HCT116 (cell line): ENCODE measurements at regions not wholly inside any gene's neighbourhood (a gene's known extent, or its start where the extent isn't known, plus 50 kb on each side); places are given as distances from the start of the nearest gene placed in this dataset.

Experiments used
- ATAC-seq: fragments of 200-7000 bp; cut with Tn5 transposase; 2 replicates; pipeline ENCODE4 v1.9.1; 2020; ENCODE audit warnings: mild to moderate bottlenecking, moderate library complexity
- BruUV-seq: library from RNA; stranded (reverse); fragments of 400-500 nt; replicated peaks from 2 replicates; lab custom pipeline; 2021; lab: Mats Ljungman, UMichigan
- CTCF ChIA-PET: fragments of 300-600 bp; sonication (Branson Sonifier 250); formaldehyde crosslinking; loops from one replicate; lab custom pipeline; 2021; ENCODE audit warnings: antibody characterized with exemption; lab: Charles Lee
- POLR2A ChIA-PET: fragments of 300-600, 350-600 bp; sonication (Branson Sonifier 250); formaldehyde crosslinking; loops from one replicate; lab custom pipeline; 2021; ENCODE audit warnings: antibody characterized with exemption; lab: Charles Lee
- RAD21 ChIA-PET, 2 experiments: fragments of 300-600 bp; sonication (Branson Sonifier 250); formaldehyde crosslinking; loops; one replicate each; lab custom pipeline; 2023; ENCODE audit warnings: low total read pairs in 2 of 2; ENCODE audit not compliant: uncharacterized antibody in 2 of 2, unreplicated experiment in 2 of 2, low non-redundant PET in 1 of 2; lab: Charles Lee
- DNase-seq: peaks from one replicate; pipeline ENCODE4 v3.0.0-alpha.2; 2010; ENCODE audit warnings: low read depth, low spot score
- H2AFZ ChIP-seq: fragments of 200-600 bp; shearing (Covaris generic), sonication (generic); 2 replicates; pipeline ENCODE4 v1.6.1; 2017; ENCODE audit warnings: low read depth, mixed run types, mixed read lengths, antibody characterized with exemption, low read length; ENCODE audit not compliant: poor library complexity, severe bottlenecking
- H3K27ac ChIP-seq: 2 replicates; pipeline ENCODE4 v1.5.1; 2012; ENCODE audit warnings: low read depth, low read length
- H3K27me3 ChIP-seq: fragments of 200-600 bp; sonication (generic); 2 replicates; pipeline ENCODE4 v1.6.1; 2016; ENCODE audit warnings: mixed run types, low read length, mixed read lengths; ENCODE audit not compliant: insufficient read depth
- H3K36me3 ChIP-seq, 2 experiments: fragments of 200-500 bp in 1 of 2; fragments of 200-600 bp in 1 of 2; sonication (Bioruptor generic) in 1 of 2; sonication (generic) in 1 of 2; 2 replicates each; pipeline versions ENCODE4 v1.5.1 to v1.6.1; 2014 to 2016; ENCODE audit warnings: low read length in 2 of 2, inconsistent platforms in 1 of 2, mixed read lengths in 1 of 2, mixed run types in 1 of 2; ENCODE audit not compliant: insufficient read depth in 2 of 2, control insufficient read depth in 1 of 2
- H3K4me1 ChIP-seq, 2 experiments: fragments of 200-600 bp in 1 of 2; sonication (generic) in 1 of 2; 2 replicates each; pipeline versions ENCODE4 v1.5.1 to v1.6.1; 2012 to 2017; ENCODE audit warnings: low read length in 2 of 2, inconsistent platforms in 1 of 2, mild to moderate bottlenecking in 1 of 2, mixed read lengths in 1 of 2, mixed run types in 1 of 2, moderate library complexity in 1 of 2; ENCODE audit not compliant: insufficient read depth in 2 of 2, control insufficient read depth in 1 of 2
- H3K4me2 ChIP-seq: fragments of 200-600 bp; sonication (generic); 2 replicates; pipeline ENCODE4 v1.6.1; 2017; ENCODE audit warnings: mixed run types, low read length, mixed read lengths
- H3K4me3 ChIP-seq, 2 experiments: fragments of 200-600 bp in 1 of 2; sonication (generic) in 1 of 2; replicated peaks in 1 of 2; 2 replicates each; pipeline ENCODE4 v1.5.1; 2011 to 2016; ENCODE audit warnings: low read length in 2 of 2, control low read depth in 1 of 2, low read depth in 1 of 2, mild to moderate bottlenecking in 1 of 2, mixed read lengths in 1 of 2, mixed run types in 1 of 2
- H3K79me2 ChIP-seq: fragments of 200-600 bp; sonication (generic); 2 replicates; pipeline ENCODE4 v1.6.1; 2017; ENCODE audit warnings: mild to moderate bottlenecking, mixed run types, low read length, moderate library complexity, mixed read lengths; ENCODE audit not compliant: insufficient read depth
- H3K9ac ChIP-seq: fragments of 200-600 bp; sonication (generic); 2 replicates; pipeline ENCODE4 v1.6.1; 2016; ENCODE audit warnings: low read length, mixed read lengths
- H3K9me2 ChIP-seq: fragments of 200-600 bp; sonication (generic), shearing (Covaris generic); 2 replicates; pipeline ENCODE4 v1.6.1; 2017; ENCODE audit warnings: mixed run types, mild to moderate bottlenecking, moderate library complexity; ENCODE audit not compliant: insufficient read depth
- H3K9me3 ChIP-seq, 2 experiments: fragments of 200-500 bp in 1 of 2; fragments of 200-600 bp in 1 of 2; sonication (Bioruptor generic) in 1 of 2; sonication (generic) in 1 of 2; 2 replicates each; pipeline ENCODE4 v1.6.1; 2014 to 2017; ENCODE audit warnings: low read length in 2 of 2, mixed read lengths in 2 of 2, inconsistent platforms in 1 of 2, low read depth in 1 of 2, mild to moderate bottlenecking in 1 of 2, mixed run types in 1 of 2, moderate library complexity in 1 of 2; ENCODE audit not compliant: control insufficient read depth in 1 of 2, insufficient read depth in 1 of 2
- H4K20me1 ChIP-seq: fragments of 200-600 bp; sonication (generic), shearing (Covaris generic); 2 replicates; pipeline ENCODE4 v1.6.1; 2017; ENCODE audit warnings: mixed run types, mild to moderate bottlenecking, moderate library complexity; ENCODE audit not compliant: insufficient read depth
- CBX3 ChIP-seq: IDR thresholded peaks from 2 replicates; pipeline ENCODE4 v1.6.1; 2012; ENCODE audit warnings: low read depth
- CEBPB ChIP-seq: IDR thresholded peaks from 2 replicates; pipeline ENCODE4 v1.6.1; 2012; ENCODE audit warnings: low read depth
- EZH2 ChIP-seq: fragments of 200-600 bp; sonication (generic); IDR thresholded peaks from 2 replicates; pipeline ENCODE4 v1.6.1; 2017; ENCODE audit warnings: antibody characterized with exemption, mixed run types
- JUND ChIP-seq: IDR thresholded peaks from 2 replicates; pipeline ENCODE4 v1.6.1; 2012
- MAX ChIP-seq: IDR thresholded peaks from 2 replicates; pipeline ENCODE4 v1.6.1; 2012
- POLR2A ChIP-seq: IDR thresholded peaks from 2 replicates; pipeline ENCODE4 v1.7.0; 2011; ENCODE audit warnings: borderline replicate concordance; ENCODE audit not compliant: insufficient read depth, insufficient read length; ENCODE audit errors: extremely low read depth
- REST ChIP-seq: IDR thresholded peaks from 2 replicates; pipeline ENCODE4 v1.6.1; 2012; ENCODE audit warnings: low read depth
- SIN3A ChIP-seq: IDR thresholded peaks from 2 replicates; pipeline ENCODE4 v1.6.1; 2012; ENCODE audit warnings: low read depth
- SP1 ChIP-seq: IDR thresholded peaks from 2 replicates; pipeline ENCODE4 v1.6.1; 2012; ENCODE audit warnings: low read depth
- TCF7L2 ChIP-seq: IDR thresholded peaks from 2 replicates; pipeline ENCODE4 v1.7.0; 2011; ENCODE audit warnings: borderline replicate concordance, inconsistent platforms; ENCODE audit not compliant: insufficient read depth, insufficient read length; ENCODE audit errors: extremely low read depth
- ZFX ChIP-seq: fragments of 450-650 bp; IDR thresholded peaks from 2 replicates; pipeline ENCODE4 v1.6.1; 2017
- ZNF274 ChIP-seq: fragments of 200-500 bp; sonication (Bioruptor generic); IDR thresholded peaks from 2 replicates; pipeline ENCODE4 v1.6.1; 2014; ENCODE audit warnings: mild to moderate bottlenecking, low read depth, low read length, inconsistent platforms
- intact Hi-C: fragments of 100-400 bp; cut with micrococcal nuclease; formaldehyde crosslinking; loops from 2 replicates; pipeline ENCODE4 v1.10.0; 2022
- TF ChIP-seq, protein P1 (sequence below): IDR thresholded peaks from 2 replicates; pipeline ENCODE4 v1.6.1; 2011; ENCODE audit warnings: mild to moderate bottlenecking, low read length, moderate library complexity; ENCODE audit not compliant: insufficient replicate concordance; ENCODE audit errors: extremely low read depth
- TF ChIP-seq, protein P2 (sequence below): IDR thresholded peaks from 2 replicates; pipeline ENCODE4 v1.6.1; 2012

DNA sequence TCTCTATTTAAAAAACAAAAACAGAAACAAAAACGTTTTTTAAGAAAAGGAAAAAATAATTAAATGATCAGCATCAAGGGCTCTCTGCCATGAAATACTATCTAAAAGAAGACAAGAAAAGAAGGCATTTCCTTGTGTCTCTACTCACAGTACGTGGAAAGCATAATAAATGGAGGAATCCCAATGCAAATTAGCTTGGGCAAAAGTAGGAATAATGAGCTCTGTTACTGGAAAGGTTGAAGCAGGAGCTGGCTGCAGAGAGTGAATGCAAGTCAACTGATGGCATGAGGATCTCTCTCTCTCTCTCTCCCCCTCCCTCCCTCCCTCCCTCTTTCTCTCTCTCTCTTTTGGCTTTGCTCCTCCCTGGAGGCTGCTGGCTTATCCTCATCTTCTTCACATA, 85.9 kb downstream of the TBX3 start:
- ATAC-seq: no peak
- RAD21 ChIA-PET: no interaction called here
- Histone ChIP-seq H2AFZ (no peak overlapping the region), H3K9me2 (no peaks in the 10 kb centered on the region), H3K27ac (no peak overlapping the region), H3K9ac (no peak overlapping the region), H3K79me2 (no peaks in the 10 kb centered on the region), H3K36me3 (no peaks in the 10 kb centered on the region), H3K4me1 (no peaks in the 10 kb centered on the region), H3K4me2 (no peak overlapping the region), H3K4me3 (no peak overlapping the region), H3K27me3 (no peaks in the 10 kb centered on the region), H4K20me1 (no peaks in the 10 kb centered on the region), H3K9me3 (no peaks in the 10 kb centered on the region)
- POLR2A ChIA-PET: no interaction called here
- no TSS peak for BruUV-seq
- CTCF ChIA-PET: no interaction called here
- DNase-seq: no peak
- TF ChIP-seq ZNF274 (no peak), EZH2 (no peak), POLR2A (no peak), SIN3A (no peak), TCF7L2 (no peak), CEBPB (no peak), REST (no peak), ZFX (no peak), CBX3 (no peak), SP1 (no peak), MAX (no peak), JUND (no peak)
- TF ChIP-seq, protein P1, sequence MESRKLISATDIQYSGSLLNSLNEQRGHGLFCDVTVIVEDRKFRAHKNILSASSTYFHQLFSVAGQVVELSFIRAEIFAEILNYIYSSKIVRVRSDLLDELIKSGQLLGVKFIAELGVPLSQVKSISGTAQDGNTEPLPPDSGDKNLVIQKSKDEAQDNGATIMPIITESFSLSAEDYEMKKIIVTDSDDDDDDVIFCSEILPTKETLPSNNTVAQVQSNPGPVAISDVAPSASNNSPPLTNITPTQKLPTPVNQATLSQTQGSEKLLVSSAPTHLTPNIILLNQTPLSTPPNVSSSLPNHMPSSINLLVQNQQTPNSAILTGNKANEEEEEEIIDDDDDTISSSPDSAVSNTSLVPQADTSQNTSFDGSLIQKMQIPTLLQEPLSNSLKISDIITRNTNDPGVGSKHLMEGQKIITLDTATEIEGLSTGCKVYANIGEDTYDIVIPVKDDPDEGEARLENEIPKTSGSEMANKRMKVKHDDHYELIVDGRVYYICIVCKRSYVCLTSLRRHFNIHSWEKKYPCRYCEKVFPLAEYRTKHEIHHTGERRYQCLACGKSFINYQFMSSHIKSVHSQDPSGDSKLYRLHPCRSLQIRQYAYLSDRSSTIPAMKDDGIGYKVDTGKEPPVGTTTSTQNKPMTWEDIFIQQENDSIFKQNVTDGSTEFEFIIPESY: no peak
- TF ChIP-seq, protein P2, sequence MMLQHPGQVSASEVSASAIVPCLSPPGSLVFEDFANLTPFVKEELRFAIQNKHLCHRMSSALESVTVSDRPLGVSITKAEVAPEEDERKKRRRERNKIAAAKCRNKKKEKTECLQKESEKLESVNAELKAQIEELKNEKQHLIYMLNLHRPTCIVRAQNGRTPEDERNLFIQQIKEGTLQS: no peak
- intact Hi-C loops: no loop called here
